Thyroid gland (tissue), 4 donors: ENCODE measurements at regions not wholly inside any gene's neighbourhood (a gene's known extent, or its start where the extent isn't known, plus 50 kb on each side); places are given as distances from the start of the nearest gene placed in this dataset.

Experiments used
- CTCF ChIP-seq, 6 experiments: fragments of 200-600 bp in 3 of 6; fragments of 450-650 bp in 3 of 6; sonication (generic) in 3 of 6; IDR thresholded peaks; one replicate each; pipeline ENCODE4 v1.5.1; 2016 to 2019; ENCODE audit warnings: antibody characterized with exemption in 6 of 6, mild to moderate bottlenecking in 2 of 6, inconsistent platforms in 1 of 6, moderate library complexity in 1 of 6
- POLR2A ChIP-seq, 2 donors: fragments of 450-650 bp; IDR thresholded peaks; one replicate each; pipeline ENCODE4 v1.6.1; 2017; ENCODE audit warnings: antibody characterized with exemption in 2 of 2, mild to moderate bottlenecking in 2 of 2, moderate library complexity in 1 of 2

GRCh38 chr6:25169553-25169952 is 109.6 kb upstream of the CARMIL1 start:
- TF ChIP-seq CTCF (IDR thresholded peaks at IDR 0.05) (no peak), POLR2A (IDR thresholded peaks at IDR 0.05) (peak in 1 of 2 donors; percentile 48)
